C4-2B (cell line): ENCODE measurements at regions not wholly inside any gene's neighbourhood (a gene's known extent, or its start where the extent isn't known, plus 50 kb on each side); places are given as distances from the start of the nearest gene placed in this dataset.

ENCODE experiments used
- CTCF ChIP-seq: fragments of 450-650 bp; conservative IDR thresholded peaks from 2 replicates; pipeline ENCODE4 v1.5.1; 2017; ENCODE audit warnings: mild to moderate bottlenecking
- ZFX ChIP-seq: fragments of 450-650 bp; IDR thresholded peaks from 2 replicates; pipeline ENCODE4 v1.6.1; 2017

DNA sequence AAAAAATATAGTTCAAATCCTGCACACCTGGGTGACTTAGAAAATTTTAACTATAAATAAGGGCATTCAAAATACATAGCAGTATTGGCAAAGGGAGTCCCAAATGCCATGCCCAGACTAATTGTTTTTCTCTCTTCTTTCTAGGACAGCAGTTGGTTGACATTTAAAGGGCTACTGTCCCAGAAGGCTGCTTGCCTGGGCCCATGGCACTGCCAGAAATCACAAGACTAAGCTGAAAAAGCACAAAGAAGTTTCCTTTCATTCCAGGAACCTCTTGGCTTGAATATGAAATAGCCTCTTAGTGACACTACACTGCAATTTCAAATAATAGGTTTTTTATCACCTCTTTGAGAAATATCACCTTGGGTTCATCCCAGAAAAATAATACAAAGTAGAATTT, 388.9 kb upstream of the TRPC7 start:
- TF ChIP-seq CTCF (no peak), ZFX (no peak)
